Osteoblast (primary cell): ENCODE measurements at regions not wholly inside any gene's neighbourhood (a gene's known extent, or its start where the extent isn't known, plus 50 kb on each side); places are given as distances from the start of the nearest gene placed in this dataset.
A peak's percentile ranks its signal among the peaks of the same experiment; 100 is the strongest.

ENCODE experiments used
- DNase-seq: peaks from one replicate; pipeline ENCODE4 v3.0.0; 2011; ENCODE audit warnings: low spot score, mixed read lengths; ENCODE audit not compliant: insufficient read length; ENCODE audit errors: missing footprints
- H2AFZ ChIP-seq: 2 replicates; pipeline ENCODE4 v1.6.0; 2011; ENCODE audit warnings: mild to moderate bottlenecking, low read length
- H3K27ac ChIP-seq: 2 replicates; pipeline ENCODE4 v1.5.1; 2011; ENCODE audit warnings: mild to moderate bottlenecking, low read depth, low read length, moderate library complexity
- H3K27me3 ChIP-seq: 2 replicates; pipeline ENCODE4 v1.6.0; 2012; ENCODE audit warnings: mild to moderate bottlenecking, control low read depth, inconsistent platforms, low read length, moderate library complexity; ENCODE audit not compliant: insufficient read depth
- H3K36me3 ChIP-seq: 2 replicates; pipeline ENCODE4 v1.5.1; 2011; ENCODE audit warnings: mild to moderate bottlenecking, low read length, control low read depth, moderate library complexity; ENCODE audit not compliant: insufficient read depth
- H3K4me1 ChIP-seq: 2 replicates; pipeline ENCODE4 v1.5.1; 2011; ENCODE audit warnings: mild to moderate bottlenecking, low read length, control low read depth, moderate library complexity; ENCODE audit not compliant: insufficient read depth
- H3K4me2 ChIP-seq: 2 replicates; pipeline ENCODE4 v1.6.0; 2011; ENCODE audit warnings: mild to moderate bottlenecking, low read length; ENCODE audit not compliant: insufficient read depth
- H3K4me3 ChIP-seq: fragments of 200-600 bp; sonication (generic); 3 replicates; pipeline ENCODE4 v1.5.1; 2012; ENCODE audit warnings: mild to moderate bottlenecking, low read length, inconsistent platforms; ENCODE audit not compliant: insufficient read depth
- H3K79me2 ChIP-seq: 2 replicates; pipeline ENCODE4 v1.6.0; 2012; ENCODE audit warnings: mild to moderate bottlenecking, low read length, control low read depth, inconsistent platforms; ENCODE audit not compliant: insufficient read depth
- H3K9me3 ChIP-seq: 2 replicates; pipeline ENCODE4 v1.5.1; 2011; ENCODE audit warnings: low read depth, low read length, control low read depth
- H4K20me1 ChIP-seq: 2 replicates; pipeline ENCODE4 v1.6.0; 2012; ENCODE audit warnings: mild to moderate bottlenecking, low read length, control low read depth; ENCODE audit not compliant: insufficient read depth
- TF ChIP-seq, protein P1 (sequence below): IDR thresholded peaks from 2 replicates; pipeline ENCODE4 v1.5.1; 2011; ENCODE audit warnings: mild to moderate bottlenecking, low read depth, low read length, moderate library complexity; ENCODE audit errors: extremely low read depth

DNA sequence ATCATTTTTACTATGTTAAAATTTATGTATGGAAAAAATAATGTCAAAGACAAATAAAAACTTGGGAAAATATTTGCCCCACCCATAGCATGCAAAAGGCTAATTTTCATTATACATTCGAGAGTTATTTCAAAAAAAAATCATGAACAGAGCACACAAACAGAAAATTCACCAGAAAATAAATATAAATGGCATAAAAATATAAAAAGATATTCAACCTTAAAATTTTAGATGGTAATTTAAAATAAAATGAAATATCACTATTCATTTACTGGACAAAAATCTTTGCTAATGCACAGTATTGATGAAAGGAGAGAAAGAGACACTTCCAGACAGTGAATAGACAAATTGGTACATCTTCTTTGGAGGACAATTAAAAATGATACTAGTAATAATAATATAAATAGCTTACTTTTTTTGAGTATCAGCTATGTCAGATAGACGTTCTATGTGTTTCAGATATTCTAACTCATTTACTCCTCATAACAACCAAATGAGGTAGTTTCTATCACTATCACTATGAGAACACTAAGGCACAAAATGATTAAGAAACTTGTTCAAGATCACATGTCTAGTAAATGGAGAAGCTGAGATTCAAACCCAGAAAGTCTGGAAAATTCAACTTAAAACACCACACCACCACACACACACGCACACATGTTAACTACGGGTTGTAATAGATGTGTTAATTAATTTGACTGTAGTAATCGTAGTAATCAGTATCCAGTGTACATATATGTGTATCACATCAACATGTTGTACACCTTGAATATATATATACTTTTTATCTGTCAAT lies 63.0 kb downstream of the CCDC71L start:
- Histone ChIP-seq H2AFZ (peak overlapping the region; percentile 27), H3K36me3 (no peaks in the 10 kb centered on the region), H4K20me1 (no peaks in the 10 kb centered on the region), H3K9me3 (no peaks in the 10 kb centered on the region), H3K27me3 (no peaks in the 10 kb centered on the region), H3K4me2 (peak overlapping the region; percentile 94), H3K4me3 (peak overlapping the region; percentile 73), H3K27ac (no peak overlapping the region), H3K4me1 (peaks cover 7% of the 10 kb centered on the region), H3K79me2 (no peaks in the 10 kb centered on the region)
- TF ChIP-seq, protein P1, sequence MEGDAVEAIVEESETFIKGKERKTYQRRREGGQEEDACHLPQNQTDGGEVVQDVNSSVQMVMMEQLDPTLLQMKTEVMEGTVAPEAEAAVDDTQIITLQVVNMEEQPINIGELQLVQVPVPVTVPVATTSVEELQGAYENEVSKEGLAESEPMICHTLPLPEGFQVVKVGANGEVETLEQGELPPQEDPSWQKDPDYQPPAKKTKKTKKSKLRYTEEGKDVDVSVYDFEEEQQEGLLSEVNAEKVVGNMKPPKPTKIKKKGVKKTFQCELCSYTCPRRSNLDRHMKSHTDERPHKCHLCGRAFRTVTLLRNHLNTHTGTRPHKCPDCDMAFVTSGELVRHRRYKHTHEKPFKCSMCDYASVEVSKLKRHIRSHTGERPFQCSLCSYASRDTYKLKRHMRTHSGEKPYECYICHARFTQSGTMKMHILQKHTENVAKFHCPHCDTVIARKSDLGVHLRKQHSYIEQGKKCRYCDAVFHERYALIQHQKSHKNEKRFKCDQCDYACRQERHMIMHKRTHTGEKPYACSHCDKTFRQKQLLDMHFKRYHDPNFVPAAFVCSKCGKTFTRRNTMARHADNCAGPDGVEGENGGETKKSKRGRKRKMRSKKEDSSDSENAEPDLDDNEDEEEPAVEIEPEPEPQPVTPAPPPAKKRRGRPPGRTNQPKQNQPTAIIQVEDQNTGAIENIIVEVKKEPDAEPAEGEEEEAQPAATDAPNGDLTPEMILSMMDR = no peak
- DNase-seq = no peak

DNA sequence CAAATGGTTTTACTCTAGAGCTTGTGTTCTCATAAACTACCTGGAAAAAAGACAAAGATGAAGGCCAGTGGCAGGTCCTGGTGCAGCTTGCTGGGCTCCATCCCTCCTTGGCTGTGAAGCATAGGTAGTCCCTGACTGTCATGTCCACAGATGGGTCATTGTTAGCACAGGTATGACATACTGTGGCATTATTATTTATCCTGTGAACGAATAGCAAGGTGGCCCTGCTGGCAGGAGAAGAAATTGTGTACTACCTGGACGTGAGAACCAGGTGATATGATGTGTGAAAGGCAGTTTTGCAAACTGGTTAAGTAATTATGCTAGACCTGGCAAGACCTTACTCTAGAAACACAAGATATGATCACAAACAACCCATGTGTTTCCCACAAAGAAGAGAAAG lies 63.9 kb downstream of the CCDC71L start:
- Histone ChIP-seq H3K27ac (no peak overlapping the region), H3K4me2 (no peak overlapping the region), H2AFZ (no peak overlapping the region), H4K20me1 (no peaks in the 10 kb centered on the region), H3K27me3 (no peaks in the 10 kb centered on the region), H3K9me3 (no peaks in the 10 kb centered on the region), H3K36me3 (no peaks in the 10 kb centered on the region), H3K4me3 (no peak overlapping the region), H3K4me1 (peaks cover 7% of the 10 kb centered on the region), H3K79me2 (no peaks in the 10 kb centered on the region)
- no peak for DNase-seq
- TF ChIP-seq, protein P1 = no peak

DNA sequence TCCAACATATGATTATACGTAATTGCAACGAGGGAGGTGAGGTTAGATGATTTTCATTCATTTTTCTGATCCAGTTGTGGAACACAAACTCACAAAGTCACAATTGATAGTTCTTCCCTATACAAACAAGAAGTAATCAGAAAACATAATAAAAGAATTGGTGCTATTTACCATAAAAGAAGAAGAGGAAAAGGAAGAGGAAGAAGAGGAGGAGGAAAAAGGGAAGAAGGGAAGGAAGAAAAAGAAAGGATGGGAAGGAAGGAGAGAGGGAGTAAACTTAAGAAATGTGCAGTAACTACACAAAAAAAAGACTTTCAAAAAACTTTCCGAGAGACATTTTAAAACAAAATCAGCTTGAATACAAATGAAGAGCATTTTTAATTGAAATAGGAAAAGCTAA lies 65.0 kb downstream of the CCDC71L start:
- no peak overlapping the region for H3K4me2 ChIP-seq
- no peaks in the 10 kb centered on the region for H3K36me3 ChIP-seq
- H3K27me3 ChIP-seq = no peaks in the 10 kb centered on the region
- no peaks in the 10 kb centered on the region for H3K79me2 ChIP-seq
- TF ChIP-seq, protein P1 = no peak
- DNase-seq = no peak
- H2AFZ ChIP-seq = no peak overlapping the region
- no peaks in the 10 kb centered on the region for H4K20me1 ChIP-seq
- peaks cover 7% of the 10 kb centered on the region for H3K4me1 ChIP-seq
- H3K27ac ChIP-seq = no peak overlapping the region
- H3K4me3 ChIP-seq = no peak overlapping the region
- no peaks in the 10 kb centered on the region for H3K9me3 ChIP-seq

DNA sequence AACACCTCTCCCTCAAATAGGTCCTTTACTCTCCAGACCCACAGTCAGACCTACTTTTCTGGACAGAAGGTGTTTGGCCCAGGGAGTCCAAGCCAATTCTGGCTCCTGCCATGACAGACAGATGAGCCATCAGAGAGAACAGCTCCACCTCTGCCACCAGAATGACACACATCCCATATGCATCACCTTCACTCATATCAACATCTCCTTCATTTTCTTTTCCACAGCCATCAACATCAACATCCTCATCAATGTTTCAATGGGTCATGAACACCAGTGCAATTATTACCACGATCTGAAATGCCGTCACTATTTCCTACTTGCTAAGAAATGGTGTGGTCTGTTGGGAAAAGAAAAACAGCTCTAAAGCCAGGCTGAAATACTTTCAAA lies 67.9 kb downstream of the CCDC71L start:
- H3K9me3 ChIP-seq = no peaks in the 10 kb centered on the region
- no peaks in the 10 kb centered on the region for H3K79me2 ChIP-seq
- H3K4me3 ChIP-seq = no peak overlapping the region
- H3K36me3 ChIP-seq = no peaks in the 10 kb centered on the region
- DNase-seq = no peak
- H2AFZ ChIP-seq = no peak overlapping the region
- no peak overlapping the region for H3K27ac ChIP-seq
- H3K4me2 ChIP-seq = no peak overlapping the region
- H4K20me1 ChIP-seq = no peaks in the 10 kb centered on the region
- H3K27me3 ChIP-seq = no peaks in the 10 kb centered on the region
- no peaks in the 10 kb centered on the region for H3K4me1 ChIP-seq
- TF ChIP-seq, protein P1 = no peak
